Kidney epithelial cell (primary cell): ENCODE measurements at regions not wholly inside any gene's neighbourhood (a gene's known extent, or its start where the extent isn't known, plus 50 kb on each side); places are given as distances from the start of the nearest gene placed in this dataset.
"Not testable (repeated sequence)": the region's sequence is repeated elsewhere in the genome, so short reads cannot be mapped to it uniquely, and the experiment has no call there.

Experiments
- DNase-seq: peaks from one replicate; pipeline ENCODE4 v3.0.0-alpha.2; 2010; ENCODE audit warnings: low read depth
- H3K27me3 ChIP-seq: 2 replicates; pipeline ENCODE4 v1.6.0; 2011; ENCODE audit warnings: low read length; ENCODE audit not compliant: control insufficient read depth, insufficient read depth
- H3K36me3 ChIP-seq: 2 replicates; pipeline ENCODE4 v1.5.1; 2011; ENCODE audit warnings: low read length; ENCODE audit not compliant: control insufficient read depth, insufficient read depth
- H3K4me3 ChIP-seq: 2 replicates; pipeline ENCODE4 v1.5.1; 2011; ENCODE audit warnings: low read depth, mild to moderate bottlenecking, control low read depth, low read length
- TF ChIP-seq, protein P1 (sequence below): IDR thresholded peaks from 2 replicates; pipeline ENCODE4 v1.5.1; 2011; ENCODE audit warnings: mild to moderate bottlenecking, moderate library complexity, low read length, control low read depth, inconsistent platforms; ENCODE audit not compliant: insufficient read depth, poor library complexity, severe bottlenecking

DNA sequence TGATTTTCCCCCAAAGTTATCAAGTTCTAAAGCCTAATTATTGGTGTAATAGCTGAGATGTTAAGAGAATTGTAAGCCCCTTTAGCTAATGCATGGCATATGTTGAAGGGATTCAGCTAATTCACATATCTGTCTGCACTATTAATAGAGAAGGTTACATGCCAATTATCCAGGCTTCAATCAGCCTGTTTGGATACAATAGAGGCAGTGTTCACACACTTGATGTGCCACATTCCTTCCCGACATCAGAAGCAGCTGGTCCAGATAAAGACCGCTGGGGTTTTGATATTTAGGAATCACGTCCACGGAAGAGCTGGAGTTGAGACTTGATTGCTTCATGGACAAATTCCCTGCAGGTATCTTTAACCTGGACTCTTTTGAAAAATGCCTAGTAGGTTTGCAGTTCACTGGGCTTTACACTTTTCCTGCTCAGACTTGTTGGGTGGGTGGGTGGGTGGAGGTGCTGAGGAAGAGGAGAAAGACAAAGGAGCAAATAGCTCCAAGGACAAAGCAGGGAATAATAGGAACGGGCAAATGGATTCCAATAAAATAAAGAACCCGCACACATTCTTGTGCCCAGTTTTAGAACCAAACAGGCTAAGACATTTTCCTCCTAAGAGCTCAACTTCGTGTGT lies 142.6 kb upstream of the ZNF217 start:
- no peaks in the 10 kb centered on the region for H3K36me3 ChIP-seq
- TF ChIP-seq, protein P1, sequence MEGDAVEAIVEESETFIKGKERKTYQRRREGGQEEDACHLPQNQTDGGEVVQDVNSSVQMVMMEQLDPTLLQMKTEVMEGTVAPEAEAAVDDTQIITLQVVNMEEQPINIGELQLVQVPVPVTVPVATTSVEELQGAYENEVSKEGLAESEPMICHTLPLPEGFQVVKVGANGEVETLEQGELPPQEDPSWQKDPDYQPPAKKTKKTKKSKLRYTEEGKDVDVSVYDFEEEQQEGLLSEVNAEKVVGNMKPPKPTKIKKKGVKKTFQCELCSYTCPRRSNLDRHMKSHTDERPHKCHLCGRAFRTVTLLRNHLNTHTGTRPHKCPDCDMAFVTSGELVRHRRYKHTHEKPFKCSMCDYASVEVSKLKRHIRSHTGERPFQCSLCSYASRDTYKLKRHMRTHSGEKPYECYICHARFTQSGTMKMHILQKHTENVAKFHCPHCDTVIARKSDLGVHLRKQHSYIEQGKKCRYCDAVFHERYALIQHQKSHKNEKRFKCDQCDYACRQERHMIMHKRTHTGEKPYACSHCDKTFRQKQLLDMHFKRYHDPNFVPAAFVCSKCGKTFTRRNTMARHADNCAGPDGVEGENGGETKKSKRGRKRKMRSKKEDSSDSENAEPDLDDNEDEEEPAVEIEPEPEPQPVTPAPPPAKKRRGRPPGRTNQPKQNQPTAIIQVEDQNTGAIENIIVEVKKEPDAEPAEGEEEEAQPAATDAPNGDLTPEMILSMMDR, result no peak
- no peak overlapping the region for H3K4me3 ChIP-seq
- no peaks in the 10 kb centered on the region for H3K27me3 ChIP-seq
- no peak for DNase-seq

DNA sequence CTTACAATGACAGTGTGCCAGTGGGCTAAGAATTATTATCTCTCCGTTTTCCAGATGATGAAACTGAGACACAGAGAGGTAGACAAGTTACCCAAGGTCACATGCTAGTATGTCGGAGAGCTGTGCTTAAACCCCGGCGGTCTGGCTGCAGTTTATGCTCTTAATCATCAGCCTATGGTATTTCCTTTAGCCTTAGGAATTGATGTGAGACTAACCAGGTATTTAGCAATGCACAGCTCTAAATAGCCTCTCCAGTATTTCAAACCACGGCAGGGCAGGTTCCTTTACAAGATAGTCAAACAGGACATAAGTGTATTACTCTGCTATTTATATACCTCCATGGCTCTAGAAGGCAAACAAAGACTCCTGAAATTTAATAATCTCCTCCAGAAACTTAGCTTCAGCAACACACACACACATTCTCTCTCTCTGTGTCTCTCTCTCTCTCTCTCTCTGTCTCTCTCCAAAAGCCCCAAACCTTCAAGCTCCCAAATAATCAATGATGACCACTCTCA lies 142.0 kb upstream of the ZNF217 start:
- TF ChIP-seq, protein P1, result no peak
- Histone ChIP-seq H3K27me3 (no peaks in the 10 kb centered on the region), H3K36me3 (no peaks in the 10 kb centered on the region), H3K4me3 (no peak overlapping the region)
- DNase-seq, result peak; percentile 88

DNA sequence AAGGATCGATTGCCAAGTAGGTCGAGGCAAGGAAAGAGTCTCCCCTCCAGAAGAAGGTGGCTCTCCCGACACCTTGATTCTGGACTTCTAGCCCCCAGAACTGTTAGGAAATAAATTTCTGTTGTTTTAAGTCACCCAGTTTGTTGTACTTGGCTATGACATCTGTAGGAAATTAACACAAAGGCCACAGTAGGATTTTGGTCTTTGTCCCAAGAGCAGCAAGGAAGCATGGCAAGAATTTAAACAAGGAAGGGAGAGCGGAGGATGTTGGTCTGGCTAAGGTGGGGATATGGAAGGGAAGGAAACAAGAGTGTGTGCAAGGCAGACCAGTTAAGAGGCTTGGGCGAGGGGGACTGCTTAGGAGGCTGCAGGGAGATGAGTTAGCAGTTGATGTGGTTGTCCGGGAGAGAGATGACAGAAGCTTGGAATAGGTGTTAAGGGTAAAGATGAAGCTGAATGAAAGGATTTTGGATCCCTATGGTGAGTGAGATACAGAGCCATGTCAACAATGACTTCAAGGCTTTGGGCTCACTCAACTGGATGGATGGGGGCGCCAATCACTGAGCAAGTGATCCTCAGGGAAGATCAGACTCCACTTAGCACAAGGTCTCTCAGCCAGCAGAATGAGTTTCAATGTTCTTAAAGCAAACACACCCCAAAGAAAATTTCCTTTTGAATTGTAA lies 140.5 kb upstream of the ZNF217 start:
- H3K27me3 ChIP-seq, result no peaks in the 10 kb centered on the region
- no peaks in the 10 kb centered on the region for H3K36me3 ChIP-seq
- TF ChIP-seq, protein P1, result no peak
- DNase-seq, result no peak
- H3K4me3 ChIP-seq, result no peak overlapping the region

DNA sequence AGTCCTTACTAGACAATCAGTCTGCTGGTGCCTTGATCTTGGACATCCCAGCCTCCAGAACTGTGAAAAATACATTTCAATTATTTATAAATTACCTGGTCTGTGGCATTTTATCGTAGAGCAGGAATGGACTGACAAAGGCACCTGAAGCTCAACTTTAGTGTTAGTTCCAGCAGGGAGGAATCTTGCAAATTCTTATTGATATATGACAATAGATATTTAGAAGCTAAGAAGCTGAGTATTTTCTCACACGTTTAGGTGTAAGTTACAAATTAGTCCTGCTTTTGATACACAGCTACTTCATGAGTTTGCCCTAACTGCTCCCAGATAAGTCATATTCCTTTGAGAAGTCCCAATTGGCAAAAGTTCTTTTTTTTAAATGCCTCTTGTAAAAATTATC lies 138.0 kb upstream of the ZNF217 start:
- H3K4me3 ChIP-seq, result no peak overlapping the region
- TF ChIP-seq, protein P1, result no peak
- no peaks in the 10 kb centered on the region for H3K36me3 ChIP-seq
- H3K27me3 ChIP-seq, result no peaks in the 10 kb centered on the region
- no peak for DNase-seq

DNA sequence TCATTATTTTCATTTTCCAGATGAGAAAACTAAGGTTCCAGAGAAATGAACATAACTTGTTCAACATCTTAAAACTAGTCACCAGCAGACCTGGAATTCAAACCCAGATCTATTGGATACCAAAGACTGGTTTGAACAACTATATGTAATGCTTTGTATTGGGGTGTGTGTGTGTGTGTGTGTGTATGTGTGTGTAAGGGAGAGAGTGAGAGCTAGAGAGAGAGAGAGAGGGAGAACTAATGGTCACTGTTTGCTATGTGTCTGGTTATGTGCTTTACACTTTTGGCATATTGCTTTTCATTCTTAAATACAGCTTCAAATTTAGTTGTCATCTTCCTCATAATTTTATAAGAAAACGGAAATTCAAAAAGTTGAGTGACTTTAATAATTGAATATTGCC lies 134.7 kb upstream of the ZNF217 start:
- H3K36me3 ChIP-seq, result no peaks in the 10 kb centered on the region
- TF ChIP-seq, protein P1, result no peak
- H3K27me3 ChIP-seq, result no peaks in the 10 kb centered on the region
- no peak for DNase-seq
- no peak overlapping the region for H3K4me3 ChIP-seq

DNA sequence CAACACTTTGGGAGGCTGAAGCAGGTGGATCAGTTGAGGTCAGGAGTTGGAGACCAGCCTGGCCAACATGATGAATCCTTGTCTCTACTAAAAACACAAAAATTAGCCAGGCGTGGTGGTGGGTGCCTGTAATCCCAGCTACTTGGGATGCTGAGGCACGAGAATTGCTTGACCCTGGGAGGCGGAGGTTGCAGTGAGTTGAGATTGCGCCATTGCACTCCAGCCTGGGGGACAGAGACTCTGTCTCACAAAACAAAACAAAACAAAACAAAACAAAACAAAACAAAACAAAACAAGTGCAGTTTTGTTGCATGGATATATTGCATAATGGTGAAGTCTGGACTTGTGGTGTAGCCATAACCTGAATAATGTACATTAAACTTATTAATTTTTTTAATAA lies 133.6 kb upstream of the ZNF217 start:
- not testable (repeated sequence) for H3K27me3 ChIP-seq, H3K36me3 ChIP-seq, DNase-seq, H3K4me3 ChIP-seq
